HG03354 (cell line): ENCODE measurements at regions not wholly inside any gene's neighbourhood (a gene's known extent, or its start where the extent isn't known, plus 50 kb on each side); places are given as distances from the start of the nearest gene placed in this dataset.
"Not testable (repeated sequence)": the region's sequence is repeated elsewhere in the genome, so short reads cannot be mapped to it uniquely, and the experiment has no call there.

Source experiments
- ATAC-seq: cut with Tn5 transposase; IDR thresholded peaks from one replicate; pipeline ENCODE4 v1.9.1; 2021; ENCODE audit warnings: mild to moderate bottlenecking; ENCODE audit not compliant: unreplicated experiment, poor library complexity, severe bottlenecking

DNA sequence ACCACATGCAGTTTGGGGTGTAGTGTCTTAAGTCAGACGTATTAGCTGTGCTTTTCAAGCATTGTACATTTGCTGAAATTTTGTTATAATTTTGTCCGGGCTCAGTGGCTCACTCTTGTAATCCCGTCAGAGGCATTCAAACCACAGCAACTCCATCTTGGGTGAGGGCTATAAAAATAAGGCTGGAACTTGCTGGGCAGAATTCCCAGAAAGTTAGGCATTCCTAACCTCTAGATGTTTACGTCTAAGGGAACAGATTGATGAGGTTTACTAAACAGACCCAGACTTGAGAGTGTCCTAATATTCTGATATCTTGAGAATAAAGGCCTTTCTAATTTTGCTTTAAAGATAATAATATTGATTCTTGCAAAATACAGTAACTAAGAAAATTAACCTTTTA, 957.8 kb downstream of the NXPH1 start:
- no peak for ATAC-seq

DNA sequence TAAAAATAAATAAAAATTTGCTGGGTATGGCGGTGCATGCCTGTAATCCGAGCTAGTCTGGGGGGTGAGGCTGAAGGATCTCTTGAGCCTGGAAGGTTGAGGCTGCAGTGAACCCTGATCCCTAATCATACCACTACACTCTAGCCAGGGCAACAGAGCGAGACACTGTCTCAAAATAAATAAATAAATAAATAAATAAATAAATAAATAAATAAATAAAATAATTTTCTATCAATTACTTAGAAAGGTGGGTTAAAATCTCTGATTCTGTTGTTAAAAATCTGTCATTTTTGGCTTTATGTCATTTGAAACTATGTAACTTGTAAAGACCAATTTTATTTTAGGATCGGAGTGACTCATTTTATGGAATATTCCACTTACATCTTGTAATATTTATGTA, 958.6 kb downstream of the NXPH1 start:
- no peak for ATAC-seq

DNA sequence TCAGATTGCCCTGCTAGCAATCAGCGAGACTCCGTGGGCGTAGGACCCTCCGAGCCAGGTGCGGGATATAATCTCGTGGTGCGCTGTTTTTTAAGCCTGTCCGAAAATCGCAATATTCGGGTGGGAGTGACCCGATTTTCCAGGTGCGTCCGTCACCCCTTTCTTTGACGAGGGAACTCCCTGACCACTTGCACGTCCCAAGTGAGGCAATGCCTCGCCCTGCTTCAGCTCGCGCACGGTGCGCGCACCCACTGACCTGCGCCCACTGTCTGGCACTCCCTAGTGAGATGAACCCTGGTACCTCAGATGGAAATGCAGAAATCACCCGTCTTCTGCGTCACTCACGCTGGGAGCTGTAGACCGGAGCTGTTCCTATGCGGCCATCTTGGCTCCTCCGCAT, 971.0 kb downstream of the NXPH1 start:
- not testable (repeated sequence) for ATAC-seq

- ATAC-seq, result no peak
Observed at GRCh38 chr7:9407816-9408215, 974.4 kb downstream of the NXPH1 start.

- no peak for ATAC-seq
Observed at GRCh38 chr7:9453521-9453920, 1020.1 kb downstream of the NXPH1 start.

- ATAC-seq, result no peak
Observed at GRCh38 chr7:9488555-9488954, 1055.1 kb downstream of the NXPH1 start.

GRCh38 chr7:9498303-9498702, 1064.9 kb downstream of the NXPH1 start:
- ATAC-seq, result no peak

GRCh38 chr7:9502269-9502668, 1068.9 kb downstream of the NXPH1 start:
- ATAC-seq, result no peak

DNA sequence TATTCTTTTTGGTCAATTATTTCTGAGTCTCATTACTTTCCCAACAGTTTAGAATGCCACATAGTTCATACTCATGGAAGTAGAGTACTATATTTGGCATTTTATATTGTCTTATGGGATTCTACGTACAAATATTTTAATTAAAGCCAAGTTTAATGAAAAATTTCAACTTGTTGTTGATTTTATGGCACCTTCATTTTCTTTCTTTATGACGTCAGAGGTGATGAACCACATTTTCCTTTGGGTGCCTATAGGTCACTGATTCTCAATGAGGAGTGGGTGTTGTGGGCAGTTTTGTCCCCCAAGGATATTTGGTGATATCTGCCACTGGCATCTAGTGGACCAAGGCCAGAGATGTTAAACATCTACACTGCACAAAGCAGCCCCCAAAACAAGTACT, 1071.3 kb downstream of the NXPH1 start:
- no peak for ATAC-seq

- no peak for ATAC-seq
Observed at GRCh38 chr7:9505516-9505915, 1072.1 kb downstream of the NXPH1 start.

- no peak for ATAC-seq
Observed at GRCh38 chr7:9507290-9507689, 1073.9 kb downstream of the NXPH1 start.

GRCh38 chr7:9516662-9517061, 1083.3 kb downstream of the NXPH1 start:
- ATAC-seq, result no peak

- no peak for ATAC-seq
Observed at GRCh38 chr7:9523579-9523978, 1090.2 kb downstream of the NXPH1 start.

DNA sequence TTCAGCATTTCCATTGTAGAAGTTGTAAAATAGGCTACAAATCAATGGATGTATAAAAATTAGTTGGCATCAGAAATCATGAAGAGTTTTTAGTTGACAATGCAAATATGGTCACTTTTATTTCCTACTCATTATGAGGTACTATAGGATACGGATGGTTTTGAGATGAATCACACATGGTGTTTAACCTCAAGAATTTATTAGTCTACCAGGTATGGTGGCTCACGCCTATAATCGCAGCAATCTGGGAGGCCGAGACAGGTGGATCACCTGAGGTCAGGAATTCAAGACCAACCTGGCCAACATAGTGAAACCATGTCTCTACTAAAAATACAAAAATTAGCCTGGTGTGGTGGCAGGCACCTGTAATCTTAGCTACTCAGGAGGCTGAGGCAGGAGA, 1119.0 kb downstream of the NXPH1 start:
- ATAC-seq, result not testable (repeated sequence)

DNA sequence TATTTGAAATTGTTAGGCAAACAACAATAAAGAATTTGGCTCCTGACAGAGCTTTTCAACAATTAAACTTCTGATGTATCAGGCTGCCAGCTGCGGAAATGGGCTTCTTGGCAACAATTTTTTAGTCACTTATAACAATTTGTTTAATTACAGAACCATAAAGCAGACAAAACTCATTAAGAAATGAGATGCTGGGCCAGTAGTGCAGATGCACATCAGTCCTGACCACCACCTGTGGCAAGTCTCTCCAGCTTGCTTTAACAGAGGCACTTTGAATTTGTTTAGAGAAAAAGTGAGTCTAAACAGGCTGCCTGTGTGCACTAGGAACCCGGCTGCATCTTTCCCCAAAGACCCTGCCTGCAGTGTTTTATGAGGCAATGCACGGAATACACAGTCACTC, 1124.4 kb downstream of the NXPH1 start:
- ATAC-seq, result no peak

- ATAC-seq, result no peak
Observed at GRCh38 chr7:9575716-9576115, 1142.3 kb downstream of the NXPH1 start.

DNA sequence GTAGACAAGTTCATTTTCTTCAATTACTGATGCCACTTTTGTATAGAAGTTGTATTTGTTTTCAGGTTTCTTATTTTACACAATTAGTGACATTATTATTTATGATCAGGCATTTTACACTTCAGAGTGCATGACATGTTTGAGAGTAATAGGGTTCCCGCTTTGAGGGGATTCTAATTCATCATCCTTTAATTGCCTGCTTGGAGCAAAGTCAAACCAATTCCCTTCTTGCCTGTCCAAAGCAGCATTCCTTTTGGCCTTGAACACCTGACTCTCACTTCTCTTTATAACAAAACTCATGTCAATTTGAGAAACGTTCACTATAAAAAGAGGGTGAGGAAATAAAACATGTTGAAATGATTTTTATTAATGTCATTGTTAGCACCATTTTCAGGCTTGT, 1149.4 kb downstream of the NXPH1 start:
- ATAC-seq, result no peak

GRCh38 chr7:9598411-9598810, 1165.0 kb downstream of the NXPH1 start:
- ATAC-seq, result no peak

DNA sequence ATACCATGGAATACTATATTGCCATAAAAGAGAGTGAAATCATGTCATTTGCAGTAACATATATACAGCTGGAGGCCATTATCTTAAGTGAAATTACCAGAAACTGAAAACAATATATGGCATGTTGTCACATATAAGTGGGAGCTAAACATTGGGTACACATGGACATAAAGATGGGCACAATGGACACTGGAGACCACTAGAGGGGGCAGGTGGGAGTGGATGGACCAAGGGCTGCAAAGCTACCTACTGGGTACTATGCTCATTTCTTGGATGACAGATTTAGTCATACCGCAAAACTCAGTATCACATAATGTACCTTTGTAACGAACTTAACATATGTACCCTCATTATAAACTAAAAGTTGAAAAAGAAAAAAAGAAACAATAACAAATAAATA, 1167.6 kb downstream of the NXPH1 start:
- no peak for ATAC-seq

GRCh38 chr7:9603291-9603690, 1169.9 kb downstream of the NXPH1 start:
- ATAC-seq, result no peak

GRCh38 chr7:9608560-9608959, 1175.2 kb downstream of the NXPH1 start:
- no peak for ATAC-seq

GRCh38 chr7:9620899-9621298, 1187.5 kb downstream of the NXPH1 start:
- not testable (repeated sequence) for ATAC-seq
